Gastroesophageal sphincter (tissue), 4 donors: ENCODE measurements at regions not wholly inside any gene's neighbourhood (a gene's known extent, or its start where the extent isn't known, plus 50 kb on each side); places are given as distances from the start of the nearest gene placed in this dataset.
"Not testable (repeated sequence)": the region's sequence is repeated elsewhere in the genome, so short reads cannot be mapped to it uniquely, and the experiment has no call there.

Experiments
- ATAC-seq: fragments of 150-250 bp; one replicate; pipeline ENCODE4 v1.9.1; 2016; ENCODE audit warnings: mild to moderate bottlenecking, moderate library complexity
- H3K27ac ChIP-seq, 4 donors: fragments of 200-600 bp; sonication (generic) in 3 of 4; 1 replicate in 3 of 4; 2 replicates in 1 of 4; pipeline ENCODE4 v1.5.1; 2016 to 2019
- H3K27me3 ChIP-seq: fragments of 200-600 bp; sonication (generic); one replicate; pipeline ENCODE4 v1.5.1; 2019
- H3K36me3 ChIP-seq, 2 donors: fragments of 200-600 bp; sonication (generic); one replicate each; pipeline ENCODE4 v1.5.1; 2019; ENCODE audit warnings: control low read depth in 1 of 2
- H3K4me1 ChIP-seq, 3 donors: fragments of 200-600 bp; sonication (generic); 1 replicate in 2 of 3; 2 replicates in 1 of 3; pipeline ENCODE4 v1.5.1; 2016 to 2019; ENCODE audit warnings: control low read depth in 2 of 3
- H3K4me3 ChIP-seq, 2 donors: fragments of 200-600 bp; sonication (generic); one replicate each; pipeline ENCODE4 v1.5.1; 2019; ENCODE audit warnings: mild to moderate bottlenecking in 1 of 2, moderate library complexity in 1 of 2
- H3K9me3 ChIP-seq, 3 donors: fragments of 200-600 bp; sonication (generic); one replicate each; pipeline ENCODE4 v1.5.1; 2017 to 2019; ENCODE audit warnings: control low read depth in 2 of 3
- CTCF ChIP-seq, 4 experiments: fragments of 200-600 bp in 2 of 4; fragments of 450-650 bp in 2 of 4; sonication (generic) in 1 of 4; IDR thresholded peaks; one replicate each; pipeline ENCODE4 v1.5.1; 2017 to 2019; ENCODE audit warnings: antibody characterized with exemption in 4 of 4, mild to moderate bottlenecking in 2 of 4, moderate library complexity in 2 of 4
- EP300 ChIP-seq: sonication (generic); formaldehyde crosslinking; IDR thresholded peaks from one replicate; pipeline ENCODE4 v1.6.1; 2017; ENCODE audit warnings: antibody characterized with exemption, mild to moderate bottlenecking
- POLR2A ChIP-seq, 2 donors: fragments of 450-650 bp; IDR thresholded peaks; one replicate each; pipeline ENCODE4 v1.6.1; 2017; ENCODE audit warnings: antibody characterized with exemption in 2 of 2, mild to moderate bottlenecking in 2 of 2, moderate library complexity in 1 of 2
- POLR2AphosphoS5 ChIP-seq: sonication (generic); formaldehyde crosslinking; IDR thresholded peaks from one replicate; pipeline ENCODE4 v1.6.1; 2017; ENCODE audit warnings: antibody characterized with exemption
- WGBS, 2 donors: methylation state at CpG; one replicate each; pipeline ENCODE4 v1.1.5; 2018; ENCODE audit warnings: low coverage in 1 of 2; 5-methylcytosine and 5-hydroxymethylcytosine counted together

GRCh38 chrX:65883556-65883955 is 156.3 kb downstream of the VSIG4 start:
- WGBS, 2 donors = 60 to 67% methylated on average over 1 of the region's 2 CpGs
- no peaks in the 10 kb centered on the region for H3K27me3 ChIP-seq

GRCh38 chrX:65879977-65880799 is 159.7 kb downstream of the VSIG4 start:
- H3K36me3 ChIP-seq = no peaks in the 10 kb centered on the region
- no peak for TF ChIP-seq POLR2AphosphoS5
- TF ChIP-seq POLR2A (IDR thresholded peaks at IDR 0.05) = no peak
- TF ChIP-seq EP300 = no peak
- no peak for TF ChIP-seq CTCF (IDR thresholded peaks at IDR 0.05)
- no peaks in the 10 kb centered on the region for H3K9me3 ChIP-seq
- 57 to 75% methylated on average over 1 of the region's 1 CpG for WGBS, 2 donors
- H3K4me1 ChIP-seq = no peaks in the 10 kb centered on the region
- H3K27me3 ChIP-seq = no peaks in the 10 kb centered on the region
- H3K27ac ChIP-seq = no peak overlapping the region
- ATAC-seq = no peak
- H3K4me3 ChIP-seq = no peak overlapping the region

More at GRCh38 chrX:65883556-65883955, 156.3 kb downstream of the VSIG4 start:
- Histone ChIP-seq H3K27ac (no peak overlapping the region), H3K4me1 (no peaks in the 10 kb centered on the region), H3K4me3 (no peak overlapping the region), H3K36me3 (no peaks in the 10 kb centered on the region), H3K9me3 (no peaks in the 10 kb centered on the region)
- ATAC-seq = no peak
- TF ChIP-seq CTCF (IDR thresholded peaks at IDR 0.05) (no peak), POLR2AphosphoS5 (no peak), POLR2A (IDR thresholded peaks at IDR 0.05) (no peak), EP300 (no peak)

GRCh38 chrX:65878456-65878855 is 161.4 kb downstream of the VSIG4 start:
- no peaks in the 10 kb centered on the region for H3K9me3 ChIP-seq
- H3K36me3 ChIP-seq = no peaks in the 10 kb centered on the region
- ATAC-seq = no peak
- no peak overlapping the region for H3K4me3 ChIP-seq
- TF ChIP-seq POLR2A (IDR thresholded peaks at IDR 0.05) (no peak), CTCF (IDR thresholded peaks at IDR 0.05) (no peak), EP300 (no peak), POLR2AphosphoS5 (no peak)
- WGBS, 2 donors = 67 to 70% methylated on average over 1 of the region's 1 CpG
- no peaks in the 10 kb centered on the region for H3K27me3 ChIP-seq
- no peaks in the 10 kb centered on the region for H3K4me1 ChIP-seq
- no peak overlapping the region for H3K27ac ChIP-seq

GRCh38 chrX:65877953-65878352 is 161.9 kb downstream of the VSIG4 start:
- Histone ChIP-seq H3K9me3 (no peaks in the 10 kb centered on the region), H3K4me3 (no peak overlapping the region), H3K27me3 (no peaks in the 10 kb centered on the region), H3K27ac (no peak overlapping the region), H3K36me3 (no peaks in the 10 kb centered on the region), H3K4me1 (no peaks in the 10 kb centered on the region)
- no peak for ATAC-seq
- no peak for TF ChIP-seq CTCF (IDR thresholded peaks at IDR 0.05)
- TF ChIP-seq POLR2AphosphoS5 = no peak
- no peak for TF ChIP-seq POLR2A (IDR thresholded peaks at IDR 0.05)
- no peak for TF ChIP-seq EP300
- 74 to 83% methylated on average over 2 to 3 of the region's 3 CpGs for WGBS, 2 donors

GRCh38 chrX:65875614-65876013 is 164.3 kb downstream of the VSIG4 start:
- not testable (repeated sequence) for H3K27me3 ChIP-seq, ATAC-seq, H3K36me3 ChIP-seq, H3K4me1 ChIP-seq, H3K27ac ChIP-seq, H3K9me3 ChIP-seq, H3K4me3 ChIP-seq
- 60% methylated on average over 1 of the region's 4 CpGs; no CpG with 5 or more reads in 1 of the 2 donors for WGBS, 2 donors
